Hepatocyte (in vitro differentiated cells): ENCODE measurements at regions not wholly inside any gene's neighbourhood (a gene's known extent, or its start where the extent isn't known, plus 50 kb on each side); places are given as distances from the start of the nearest gene placed in this dataset.

Experiments used
- DNase-seq: peaks from one replicate; pipeline ENCODE4 v3.0.0-alpha.2; 2016; ENCODE audit warnings: low spot score
- H2AFZ ChIP-seq: fragments of 200-600 bp; sonication (generic); 2 replicates; pipeline ENCODE4 v1.6.0; 2016; ENCODE audit warnings: antibody characterized with exemption, mild to moderate bottlenecking
- H3K27ac ChIP-seq: fragments of 200-600 bp; sonication (generic); 2 replicates; pipeline ENCODE4 v1.5.1; 2016; ENCODE audit warnings: mild to moderate bottlenecking
- H3K27me3 ChIP-seq: fragments of 200-600 bp; sonication (generic); 2 replicates; pipeline ENCODE4 v1.6.1; 2016
- H3K36me3 ChIP-seq: fragments of 200-600 bp; sonication (generic); replicated peaks from 2 replicates; pipeline ENCODE4 v1.5.1; 2016; ENCODE audit warnings: low read depth; ENCODE audit not compliant: insufficient read depth
- H3K4me1 ChIP-seq: fragments of 200-600 bp; sonication (generic); 2 replicates; pipeline ENCODE4 v1.5.1; 2016; ENCODE audit warnings: mild to moderate bottlenecking, moderate library complexity; ENCODE audit not compliant: insufficient read depth
- H3K4me2 ChIP-seq: fragments of 200-600 bp; sonication (generic); 2 replicates; pipeline ENCODE4 v1.6.0; 2016
- H3K4me3 ChIP-seq: fragments of 200-600 bp; sonication (generic); 2 replicates; pipeline ENCODE4 v1.5.1; 2016; ENCODE audit warnings: mild to moderate bottlenecking
- H3K79me2 ChIP-seq: fragments of 200-600 bp; sonication (generic); 2 replicates; pipeline ENCODE4 v1.6.0; 2017; ENCODE audit warnings: mild to moderate bottlenecking
- H3K9me2 ChIP-seq: fragments of 200-600 bp; sonication (generic); replicated peaks from 2 replicates; pipeline ENCODE4 v1.6.0; 2017; ENCODE audit warnings: mild to moderate bottlenecking; ENCODE audit not compliant: insufficient read depth
- H3K9me3 ChIP-seq: fragments of 200-600 bp; sonication (generic); 2 replicates; pipeline ENCODE4 v1.5.1; 2016; ENCODE audit warnings: low read depth, mild to moderate bottlenecking
- H4K20me1 ChIP-seq: fragments of 200-600 bp; sonication (generic); 2 replicates; pipeline ENCODE4 v1.6.0; 2016; ENCODE audit warnings: mild to moderate bottlenecking; ENCODE audit not compliant: insufficient read depth, poor library complexity, severe bottlenecking
- CTCF ChIP-seq: fragments of 200-600 bp; sonication (generic); IDR thresholded peaks from 2 replicates; pipeline ENCODE4 v1.5.1; 2016; ENCODE audit warnings: antibody characterized with exemption, mild to moderate bottlenecking; ENCODE audit not compliant: poor library complexity
- EZH2 ChIP-seq: fragments of 200-600 bp; sonication (generic); IDR thresholded peaks from 2 replicates; pipeline ENCODE4 v1.6.1; 2016; ENCODE audit warnings: antibody characterized with exemption, mild to moderate bottlenecking, borderline replicate concordance
- EZH2phosphoT487 ChIP-seq: fragments of 200-600 bp; sonication (generic); IDR thresholded peaks from one replicate; pipeline ENCODE4 v1.6.1; 2018; ENCODE audit warnings: antibody characterized with exemption, mild to moderate bottlenecking, low read depth, moderate library complexity; ENCODE audit not compliant: unreplicated experiment, severe bottlenecking
- WGBS: methylation state at CpG from one replicate; pipeline ENCODE4 v1.1.6; 2016; ENCODE audit warnings: low lambda C conversion rate; ENCODE audit errors: missing lambda C conversion rate; 5-methylcytosine and 5-hydroxymethylcytosine counted together

GRCh38 chr10:42454313-42454712 lies 184.1 kb downstream of the ZNF33B start:
- H2AFZ ChIP-seq = no peak overlapping the region
- 49% methylated on average over 6 of the region's 6 CpGs for WGBS

GRCh38 chr10:42431095-42431494 lies 207.3 kb downstream of the ZNF33B start:
- no peak overlapping the region for H2AFZ ChIP-seq
- no peaks in the 10 kb centered on the region for H3K79me2 ChIP-seq
- no peaks in the 10 kb centered on the region for H3K9me3 ChIP-seq
- no peaks in the 10 kb centered on the region for H3K27me3 ChIP-seq
- no peaks in the 10 kb centered on the region for H3K9me2 ChIP-seq
- TF ChIP-seq EZH2 (no peak), EZH2phosphoT487 (no peak), CTCF (no peak)
- 82% methylated on average over 5 of the region's 5 CpGs for WGBS
- H3K4me3 ChIP-seq = no peak overlapping the region
- H3K4me2 ChIP-seq = no peak overlapping the region
- H4K20me1 ChIP-seq = no peaks in the 10 kb centered on the region
- H3K4me1 ChIP-seq = no peaks in the 10 kb centered on the region
- no peaks in the 10 kb centered on the region for H3K36me3 ChIP-seq
- DNase-seq = no peak
- no peak overlapping the region for H3K27ac ChIP-seq

More at GRCh38 chr10:42454313-42454712, 184.1 kb downstream of the ZNF33B start:
- H3K4me3 ChIP-seq = no peak overlapping the region
- no peaks in the 10 kb centered on the region for H3K9me3 ChIP-seq
- H3K4me1 ChIP-seq = no peaks in the 10 kb centered on the region
- H3K79me2 ChIP-seq = no peaks in the 10 kb centered on the region
- no peak for DNase-seq
- H3K9me2 ChIP-seq = no peaks in the 10 kb centered on the region
- H3K4me2 ChIP-seq = no peak overlapping the region
- no peak overlapping the region for H3K27ac ChIP-seq
- H3K36me3 ChIP-seq = no peaks in the 10 kb centered on the region
- H3K27me3 ChIP-seq = no peaks in the 10 kb centered on the region
- TF ChIP-seq EZH2phosphoT487 (no peak), CTCF (no peak), EZH2 (no peak)
- H4K20me1 ChIP-seq = no peaks in the 10 kb centered on the region

DNA sequence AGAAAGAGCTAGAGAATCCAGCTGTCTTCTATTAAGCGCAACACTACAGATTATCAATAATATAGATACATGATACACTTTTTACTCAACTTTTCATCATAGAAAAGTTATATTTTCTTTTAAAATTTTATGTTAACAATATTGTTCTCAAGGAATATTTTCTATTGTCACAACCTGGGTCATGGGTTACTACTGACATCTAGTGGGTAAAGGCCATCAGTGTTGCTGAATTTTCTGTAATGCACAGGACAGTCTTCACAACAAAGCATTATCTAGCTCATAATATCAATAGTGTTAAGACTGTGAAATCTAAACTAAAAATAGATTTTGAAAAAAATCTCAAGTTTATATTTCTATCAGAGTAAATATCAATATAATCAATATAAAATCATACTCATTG lies 209.8 kb downstream of the ZNF33B start:
- no peak overlapping the region for H3K27ac ChIP-seq
- H3K9me2 ChIP-seq = no peaks in the 10 kb centered on the region
- WGBS = 79% methylated on average over 1 of the region's 1 CpG
- no peaks in the 10 kb centered on the region for H3K9me3 ChIP-seq
- H3K27me3 ChIP-seq = no peaks in the 10 kb centered on the region
- no peaks in the 10 kb centered on the region for H3K79me2 ChIP-seq
- no peak overlapping the region for H3K4me3 ChIP-seq
- H3K4me2 ChIP-seq = no peak overlapping the region
- H4K20me1 ChIP-seq = no peaks in the 10 kb centered on the region
- no peak overlapping the region for H2AFZ ChIP-seq
- TF ChIP-seq EZH2 (no peak), CTCF (peak; percentile 12)
- no peaks in the 10 kb centered on the region for H3K36me3 ChIP-seq
- H3K4me1 ChIP-seq = no peaks in the 10 kb centered on the region
- no peak for DNase-seq

- no peak for DNase-seq
- 91% methylated on average over 5 of the region's 5 CpGs for whole genome bisulfite sequencing
- no peak overlapping the region for H2AFZ ChIP-seq
- no peaks in the 10 kb centered on the region for H3K36me3 ChIP-seq
- H4K20me1 ChIP-seq = no peaks in the 10 kb centered on the region
- H3K4me2 ChIP-seq = no peak overlapping the region
- H3K27me3 ChIP-seq = no peaks in the 10 kb centered on the region
- H3K27ac ChIP-seq = no peak overlapping the region
- no peaks in the 10 kb centered on the region for H3K9me2 ChIP-seq
- no peaks in the 10 kb centered on the region for H3K4me1 ChIP-seq
- no peaks in the 10 kb centered on the region for H3K79me2 ChIP-seq
- TF ChIP-seq EZH2 = no peak
- no peak for TF ChIP-seq EZH2phosphoT487
- TF ChIP-seq CTCF = no peak
- H3K9me3 ChIP-seq = no peaks in the 10 kb centered on the region
- H3K4me3 ChIP-seq = no peak overlapping the region
Observed at GRCh38 chr10:42422911-42423310, 215.5 kb downstream of the ZNF33B start.
